ENCODE measurements at regions not wholly inside any gene's neighbourhood (a gene's known extent, or its start where the extent isn't known, plus 50 kb on each side); places are given as distances from the start of the nearest gene placed in this dataset.

GRCh38 chr1:58262702-58263101, 283.8 kb downstream of the OMA1 start:
- H3K4me1 Mint-ChIP-seq = peaks cover 8% of the 10 kb centered on the region
- TF ChIP-seq EZH2 (IDR thresholded peaks at IDR 0.05) (no peak), EZH2phosphoT487 (IDR thresholded peaks at IDR 0.05) (no peak), CTCF (IDR thresholded peaks at IDR 0.05) (no peak)
- no peaks in the 10 kb centered on the region for H3K79me2 ChIP-seq (ENCODE audit: low read depth)
- H3K27ac Mint-ChIP-seq = no peak overlapping the region
- H3K4me3 ChIP-seq = no peak overlapping the region
- H3K4me2 ChIP-seq = no peak overlapping the region
- no peak overlapping the region for H3K9ac ChIP-seq
- H4K20me1 ChIP-seq (ENCODE audit: low read depth) = no peaks in the 10 kb centered on the region
- no peaks in the 10 kb centered on the region for H3K27me3 ChIP-seq
- H3K4me3 Mint-ChIP-seq = no peak overlapping the region
- no peaks in the 10 kb centered on the region for H3K36me3 Mint-ChIP-seq
- H3K36me3 ChIP-seq = no peaks in the 10 kb centered on the region
- no peak overlapping the region for H2AFZ ChIP-seq (replicated peaks)
- H3K27me3 Mint-ChIP-seq (ENCODE audit: insufficient read depth, low read depth) = peaks cover 6% of the 10 kb centered on the region
- no peaks in the 10 kb centered on the region for H3F3A ChIP-seq (ENCODE audit: low read depth)
- H3K9me3 ChIP-seq (ENCODE audit: low read depth) = no peaks in the 10 kb centered on the region
- H3K4me1 ChIP-seq = no peaks in the 10 kb centered on the region
- H3K27ac ChIP-seq = no peak overlapping the region
- DNase-seq (ENCODE audit: low spot score) = no peak
- no peaks in the 10 kb centered on the region for H3K9me3 Mint-ChIP-seq

GRCh38 chr1:58258082-58258481, 288.4 kb downstream of the OMA1 start:
- no peak overlapping the region for H3K27ac ChIP-seq
- H3K36me3 Mint-ChIP-seq = no peaks in the 10 kb centered on the region
- peaks cover 4% of the 10 kb centered on the region for H3K9me3 Mint-ChIP-seq

GRCh38 chr1:58257003-58257402, 289.5 kb downstream of the OMA1 start:
- TF ChIP-seq EZH2phosphoT487 (IDR thresholded peaks at IDR 0.05) (no peak), EZH2 (IDR thresholded peaks at IDR 0.05) (no peak), CTCF (IDR thresholded peaks at IDR 0.05) (no peak)
- Histone ChIP-seq H3K4me3 (no peak overlapping the region), H3K9ac (no peak overlapping the region), H3F3A (ENCODE audit: low read depth) (no peaks in the 10 kb centered on the region), H4K20me1 (ENCODE audit: low read depth) (no peaks in the 10 kb centered on the region), H2AFZ (replicated peaks) (no peak overlapping the region), H3K36me3 (no peaks in the 10 kb centered on the region), H3K4me2 (no peak overlapping the region), H3K9me3 (ENCODE audit: low read depth) (no peaks in the 10 kb centered on the region), H3K27me3 (no peaks in the 10 kb centered on the region), H3K27ac (no peak overlapping the region), H3K79me2 (ENCODE audit: low read depth) (no peaks in the 10 kb centered on the region), H3K4me1 (no peaks in the 10 kb centered on the region)
- Mint-ChIP-seq H3K9me3 (peaks cover 4% of the 10 kb centered on the region), H3K36me3 (no peaks in the 10 kb centered on the region), H3K4me3 (no peak overlapping the region), H3K27me3 (ENCODE audit: insufficient read depth, low read depth) (peaks cover 7% of the 10 kb centered on the region), H3K4me1 (peaks cover 9% of the 10 kb centered on the region), H3K27ac (no peak overlapping the region)
- DNase-seq (ENCODE audit: low spot score) = no peak

More at GRCh38 chr1:58258082-58258481, 288.4 kb downstream of the OMA1 start:
- DNase-seq (ENCODE audit: low spot score) = no peak
- H3K79me2 ChIP-seq (ENCODE audit: low read depth) = no peaks in the 10 kb centered on the region
- Mint-ChIP-seq H3K4me3 (no peak overlapping the region), H3K27ac (peak overlapping the region; percentile 15), H3K4me1 (peaks cover 9% of the 10 kb centered on the region), H3K27me3 (ENCODE audit: insufficient read depth, low read depth) (peaks cover 7% of the 10 kb centered on the region)
- no peak overlapping the region for H3K9ac ChIP-seq
- H2AFZ ChIP-seq (replicated peaks) = no peak overlapping the region
- no peaks in the 10 kb centered on the region for H4K20me1 ChIP-seq (ENCODE audit: low read depth)
- no peak overlapping the region for H3K4me2 ChIP-seq
- H3K9me3 ChIP-seq (ENCODE audit: low read depth) = no peaks in the 10 kb centered on the region
- H3K4me1 ChIP-seq = no peaks in the 10 kb centered on the region
- H3K36me3 ChIP-seq = no peaks in the 10 kb centered on the region
- no peaks in the 10 kb centered on the region for H3K27me3 ChIP-seq
- TF ChIP-seq CTCF (IDR thresholded peaks at IDR 0.05) = no peak
- TF ChIP-seq EZH2 (IDR thresholded peaks at IDR 0.05) = no peak
- no peak for TF ChIP-seq EZH2phosphoT487 (IDR thresholded peaks at IDR 0.05)
- H3K4me3 ChIP-seq = no peak overlapping the region
- no peaks in the 10 kb centered on the region for H3F3A ChIP-seq (ENCODE audit: low read depth)

All from neural progenitor cell (in vitro differentiated cells).